BJ (cell line): ENCODE measurements at regions not wholly inside any gene's neighbourhood (a gene's known extent, or its start where the extent isn't known, plus 50 kb on each side); places are given as distances from the start of the nearest gene placed in this dataset.

ENCODE experiments used
- CTCF ChIA-PET: fragments of 350-600 bp; formaldehyde crosslinking; extraction: SDS; loops from one replicate; lab custom pipeline; 2021; ENCODE audit warnings: antibody characterized with exemption, inconsistent platforms; lab: Yijun Ruan, JAX
- POLR2A ChIA-PET: fragments of 300-600 bp; sonication (Branson Sonifier 250); formaldehyde crosslinking; extraction: SDS; loops from one replicate; lab custom pipeline; 2021; ENCODE audit warnings: antibody characterized with exemption; lab: Charles Lee
- DNase-seq: peaks from one replicate; pipeline ENCODE4 v3.0.0-alpha.2; 2011; ENCODE audit warnings: low read depth
- H3K27me3 ChIP-seq: 2 replicates; pipeline ENCODE4 v1.6.0; 2011; ENCODE audit warnings: low read length; ENCODE audit not compliant: control insufficient read depth, insufficient read depth
- H3K36me3 ChIP-seq: 2 replicates; pipeline ENCODE4 v1.5.1; 2011; ENCODE audit warnings: low read length; ENCODE audit not compliant: control insufficient read depth, insufficient read depth
- H3K4me3 ChIP-seq: 2 replicates; pipeline ENCODE4 v1.5.1; 2011; ENCODE audit warnings: low read depth, mild to moderate bottlenecking, control low read depth, low read length
- TF ChIP-seq, protein P1 (sequence below): IDR thresholded peaks from 2 replicates; pipeline ENCODE4 v1.5.1; 2011; ENCODE audit warnings: low read depth, mild to moderate bottlenecking, control low read depth, inconsistent platforms, low read length, moderate library complexity; ENCODE audit not compliant: insufficient read depth

DNA sequence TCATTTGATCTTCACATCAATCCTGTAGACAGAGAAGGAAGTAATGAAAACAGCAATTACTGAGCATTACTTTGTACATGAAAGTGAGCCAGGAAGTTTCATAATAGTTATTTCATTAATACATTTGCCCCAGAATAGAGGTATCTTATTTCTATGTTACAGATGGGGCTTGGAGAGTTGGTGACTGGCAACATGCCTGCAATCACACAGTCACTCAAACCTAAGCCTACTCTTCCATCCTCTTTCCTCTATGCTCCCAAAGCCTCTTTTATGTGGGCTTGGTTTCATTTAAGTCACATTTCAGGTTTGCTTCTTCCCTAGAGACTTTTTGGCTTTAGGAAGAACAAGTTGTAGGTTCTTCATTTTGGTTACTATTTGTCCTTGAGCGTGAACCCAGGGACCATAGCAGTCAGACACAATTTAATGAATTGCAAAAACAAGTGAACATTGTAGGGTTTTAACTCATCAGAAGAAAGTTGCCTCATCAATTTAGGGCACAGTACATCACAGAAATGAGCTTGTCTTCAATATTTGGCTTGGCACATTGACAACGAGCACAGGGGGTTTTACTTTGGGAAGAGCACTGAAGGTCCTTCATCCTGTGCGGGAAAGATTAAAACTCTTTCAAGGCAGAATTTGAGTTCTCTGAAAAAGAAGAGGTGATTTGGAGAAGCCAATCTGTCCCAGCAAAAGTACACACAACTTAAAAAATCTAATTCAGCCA lies 381.1 kb downstream of the TMEM38B start:
- POLR2A ChIA-PET: no interaction called here
- no peak for DNase-seq
- Histone ChIP-seq H3K36me3 (no peaks in the 10 kb centered on the region), H3K27me3 (no peaks in the 10 kb centered on the region), H3K4me3 (no peak overlapping the region)
- TF ChIP-seq, protein P1, sequence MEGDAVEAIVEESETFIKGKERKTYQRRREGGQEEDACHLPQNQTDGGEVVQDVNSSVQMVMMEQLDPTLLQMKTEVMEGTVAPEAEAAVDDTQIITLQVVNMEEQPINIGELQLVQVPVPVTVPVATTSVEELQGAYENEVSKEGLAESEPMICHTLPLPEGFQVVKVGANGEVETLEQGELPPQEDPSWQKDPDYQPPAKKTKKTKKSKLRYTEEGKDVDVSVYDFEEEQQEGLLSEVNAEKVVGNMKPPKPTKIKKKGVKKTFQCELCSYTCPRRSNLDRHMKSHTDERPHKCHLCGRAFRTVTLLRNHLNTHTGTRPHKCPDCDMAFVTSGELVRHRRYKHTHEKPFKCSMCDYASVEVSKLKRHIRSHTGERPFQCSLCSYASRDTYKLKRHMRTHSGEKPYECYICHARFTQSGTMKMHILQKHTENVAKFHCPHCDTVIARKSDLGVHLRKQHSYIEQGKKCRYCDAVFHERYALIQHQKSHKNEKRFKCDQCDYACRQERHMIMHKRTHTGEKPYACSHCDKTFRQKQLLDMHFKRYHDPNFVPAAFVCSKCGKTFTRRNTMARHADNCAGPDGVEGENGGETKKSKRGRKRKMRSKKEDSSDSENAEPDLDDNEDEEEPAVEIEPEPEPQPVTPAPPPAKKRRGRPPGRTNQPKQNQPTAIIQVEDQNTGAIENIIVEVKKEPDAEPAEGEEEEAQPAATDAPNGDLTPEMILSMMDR: no peak
- CTCF ChIA-PET: no interaction called here

DNA sequence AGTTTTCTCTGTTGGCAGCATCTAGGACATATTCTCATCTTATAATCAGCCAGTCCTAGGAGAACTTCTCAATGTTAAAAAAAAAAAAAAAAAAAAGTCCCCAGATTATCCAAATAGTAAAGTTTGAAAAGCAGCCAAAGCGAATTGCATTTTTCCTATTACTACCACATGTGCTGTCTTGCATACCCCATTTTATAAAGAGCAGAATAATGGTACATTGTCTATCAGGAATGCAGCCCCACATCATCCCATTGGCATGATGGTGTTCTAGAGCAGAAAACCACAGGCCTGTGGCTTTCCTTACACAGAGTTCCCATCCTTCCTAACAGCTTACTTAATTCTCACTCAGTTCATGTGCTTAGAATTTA lies 381.6 kb downstream of the TMEM38B start:
- H3K4me3 ChIP-seq: no peak overlapping the region
- H3K27me3 ChIP-seq: no peaks in the 10 kb centered on the region
- ChIA-PET CTCF (no interaction called here), POLR2A (no interaction called here)
- no peaks in the 10 kb centered on the region for H3K36me3 ChIP-seq
- DNase-seq: peak; percentile 42
- TF ChIP-seq, protein P1: no peak

DNA sequence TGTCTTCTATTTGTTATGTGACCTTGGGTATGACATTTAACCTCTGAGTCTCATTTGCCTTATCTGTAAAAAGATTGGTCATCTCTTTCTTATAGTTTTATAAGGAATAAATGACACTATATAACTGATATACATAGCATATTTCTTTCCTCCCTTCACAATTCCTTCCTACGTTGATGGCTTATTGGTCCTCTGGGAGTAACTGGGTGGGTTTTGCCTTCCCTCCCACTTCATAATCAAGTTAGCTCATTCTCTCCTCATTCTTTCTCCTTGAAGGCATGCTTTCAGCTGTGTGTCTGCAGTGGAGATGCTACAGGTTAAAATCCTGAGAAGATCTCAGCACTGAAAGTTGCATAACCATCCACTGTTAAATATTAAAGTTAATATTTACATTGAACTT lies 382.4 kb downstream of the TMEM38B start:
- no peak for DNase-seq
- no peaks in the 10 kb centered on the region for H3K36me3 ChIP-seq
- ChIA-PET CTCF (no interaction called here), POLR2A (no interaction called here)
- TF ChIP-seq, protein P1: no peak
- no peaks in the 10 kb centered on the region for H3K27me3 ChIP-seq
- H3K4me3 ChIP-seq: no peak overlapping the region

DNA sequence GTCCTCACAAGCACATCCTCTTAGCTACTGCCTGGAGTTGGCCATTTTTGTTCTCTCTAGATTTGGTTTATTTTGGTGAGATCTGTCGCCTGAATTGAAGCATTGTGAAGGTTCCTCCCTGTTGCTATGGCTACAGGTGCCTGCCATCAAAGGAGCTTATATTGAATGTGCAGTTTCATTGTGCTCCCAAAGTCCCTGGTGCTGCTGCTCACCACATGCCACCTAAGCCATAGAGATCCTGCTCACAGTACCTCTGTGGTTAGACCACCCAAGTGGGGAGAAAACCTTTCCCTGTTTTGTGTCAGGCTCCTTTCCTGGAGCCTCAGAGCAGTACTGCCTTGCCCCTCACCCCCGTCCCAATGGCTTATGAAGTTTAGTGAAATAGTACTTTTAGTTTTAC lies 383.4 kb downstream of the TMEM38B start:
- no peak overlapping the region for H3K4me3 ChIP-seq
- TF ChIP-seq, protein P1: no peak
- ChIA-PET POLR2A (no interaction called here), CTCF (interaction anchor here (0.9 kb wide), 1 partner anchor 620 kb away, joined by 3 read pairs; no protein-coding TSS in a partner anchor)
- no peaks in the 10 kb centered on the region for H3K27me3 ChIP-seq
- DNase-seq: no peak
- no peaks in the 10 kb centered on the region for H3K36me3 ChIP-seq

DNA sequence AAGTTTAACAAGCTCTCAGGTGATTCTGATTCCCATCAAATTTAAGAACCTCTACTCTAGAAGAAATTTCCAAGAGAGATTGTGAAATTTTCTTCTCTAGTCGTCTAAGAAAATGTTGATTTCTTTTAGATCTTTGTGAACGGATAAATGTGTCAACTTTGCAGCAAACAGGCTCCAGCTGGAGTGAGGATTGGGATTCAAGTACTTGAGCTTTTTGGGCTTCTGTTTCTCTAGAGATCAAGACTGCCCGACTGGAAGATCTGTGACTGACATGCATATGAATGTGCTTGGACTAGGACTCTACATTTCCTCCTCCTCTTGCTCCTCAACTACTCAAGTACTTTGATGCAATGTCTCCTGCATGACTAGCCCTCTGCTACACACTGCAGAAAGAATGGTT lies 388.3 kb downstream of the TMEM38B start:
- POLR2A ChIA-PET: no interaction called here

More for the DNA sequence above, 388.3 kb downstream of the TMEM38B start:
- Histone ChIP-seq H3K36me3 (no peaks in the 10 kb centered on the region), H3K4me3 (no peak overlapping the region), H3K27me3 (no peaks in the 10 kb centered on the region)
- no peak for DNase-seq
- TF ChIP-seq, protein P1: no peak
- CTCF ChIA-PET: no interaction called here
